Mesothelial cell of epicardium (in vitro differentiated cells): ENCODE measurements at regions not wholly inside any gene's neighbourhood (a gene's known extent, or its start where the extent isn't known, plus 50 kb on each side); places are given as distances from the start of the nearest gene placed in this dataset.

Source experiments
- DNase-seq, 2 experiments: peaks; one replicate each; pipeline ENCODE4 v3.0.0; 2021; ENCODE audit warnings: low spot score in 2 of 2; ENCODE audit not compliant: unreplicated experiment in 2 of 2
- H3K27ac Mint-ChIP-seq: 2 replicates; pipeline ENCODE4 v1.8.0; 2021; ENCODE audit warnings: mixed read lengths
- H3K27me3 Mint-ChIP-seq: 2 replicates; pipeline ENCODE4 v1.8.0; 2021; ENCODE audit warnings: low read depth, mixed read lengths
- H3K36me3 Mint-ChIP-seq: 2 replicates; pipeline ENCODE4 v1.8.0; 2021; ENCODE audit warnings: mixed read lengths
- H3K4me1 Mint-ChIP-seq: 2 replicates; pipeline ENCODE4 v1.8.0; 2021; ENCODE audit warnings: mixed read lengths
- H3K4me3 Mint-ChIP-seq: 2 replicates; pipeline ENCODE4 v1.8.0; 2021; ENCODE audit warnings: mild to moderate bottlenecking, moderate library complexity, mixed read lengths
- H3K9me3 Mint-ChIP-seq: 2 replicates; pipeline ENCODE4 v1.8.0; 2021; ENCODE audit warnings: mixed read lengths
- TF ChIP-seq, protein P1 (sequence below): fragments of 200-600 bp; sonication (generic); IDR thresholded peaks from one replicate; pipeline ENCODE4 v1.5.0; 2021; ENCODE audit warnings: antibody characterized with exemption; ENCODE audit not compliant: unreplicated experiment

DNA sequence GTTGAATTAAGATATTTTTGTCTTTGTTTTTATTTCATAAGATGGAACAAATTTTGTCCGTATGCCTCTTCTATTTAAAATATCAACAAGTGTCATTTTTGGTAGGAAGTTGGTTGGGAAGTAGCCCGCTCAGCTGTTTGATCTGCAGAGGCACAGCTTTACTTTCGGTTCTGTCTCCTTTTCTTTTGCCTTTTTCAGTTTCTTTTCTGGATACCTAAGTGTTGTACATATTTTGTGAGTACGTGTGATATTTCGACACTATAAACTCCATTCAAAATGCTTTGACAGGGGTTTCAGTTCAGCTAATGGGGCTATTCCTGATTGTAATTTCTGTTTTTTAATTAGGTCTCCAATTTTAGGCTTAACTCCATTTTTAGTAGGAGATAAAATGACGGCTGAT is 1785.0 kb upstream of the LRRTM1 start:
- no peaks in the 10 kb centered on the region for H3K27me3 Mint-ChIP-seq
- no peak for DNase-seq
- TF ChIP-seq, protein P1, sequence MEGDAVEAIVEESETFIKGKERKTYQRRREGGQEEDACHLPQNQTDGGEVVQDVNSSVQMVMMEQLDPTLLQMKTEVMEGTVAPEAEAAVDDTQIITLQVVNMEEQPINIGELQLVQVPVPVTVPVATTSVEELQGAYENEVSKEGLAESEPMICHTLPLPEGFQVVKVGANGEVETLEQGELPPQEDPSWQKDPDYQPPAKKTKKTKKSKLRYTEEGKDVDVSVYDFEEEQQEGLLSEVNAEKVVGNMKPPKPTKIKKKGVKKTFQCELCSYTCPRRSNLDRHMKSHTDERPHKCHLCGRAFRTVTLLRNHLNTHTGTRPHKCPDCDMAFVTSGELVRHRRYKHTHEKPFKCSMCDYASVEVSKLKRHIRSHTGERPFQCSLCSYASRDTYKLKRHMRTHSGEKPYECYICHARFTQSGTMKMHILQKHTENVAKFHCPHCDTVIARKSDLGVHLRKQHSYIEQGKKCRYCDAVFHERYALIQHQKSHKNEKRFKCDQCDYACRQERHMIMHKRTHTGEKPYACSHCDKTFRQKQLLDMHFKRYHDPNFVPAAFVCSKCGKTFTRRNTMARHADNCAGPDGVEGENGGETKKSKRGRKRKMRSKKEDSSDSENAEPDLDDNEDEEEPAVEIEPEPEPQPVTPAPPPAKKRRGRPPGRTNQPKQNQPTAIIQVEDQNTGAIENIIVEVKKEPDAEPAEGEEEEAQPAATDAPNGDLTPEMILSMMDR: no peak
- H3K9me3 Mint-ChIP-seq: peaks cover 26% of the 10 kb centered on the region
- H3K36me3 Mint-ChIP-seq: no peaks in the 10 kb centered on the region
- H3K4me1 Mint-ChIP-seq: no peaks in the 10 kb centered on the region
- H3K27ac Mint-ChIP-seq: no peak overlapping the region
- no peak overlapping the region for H3K4me3 Mint-ChIP-seq

- no peak for DNase-seq
- no peak overlapping the region for H3K27ac Mint-ChIP-seq
Measured at GRCh38 chr2:82084679-82085392, 1780.3 kb upstream of the LRRTM1 start.

DNA sequence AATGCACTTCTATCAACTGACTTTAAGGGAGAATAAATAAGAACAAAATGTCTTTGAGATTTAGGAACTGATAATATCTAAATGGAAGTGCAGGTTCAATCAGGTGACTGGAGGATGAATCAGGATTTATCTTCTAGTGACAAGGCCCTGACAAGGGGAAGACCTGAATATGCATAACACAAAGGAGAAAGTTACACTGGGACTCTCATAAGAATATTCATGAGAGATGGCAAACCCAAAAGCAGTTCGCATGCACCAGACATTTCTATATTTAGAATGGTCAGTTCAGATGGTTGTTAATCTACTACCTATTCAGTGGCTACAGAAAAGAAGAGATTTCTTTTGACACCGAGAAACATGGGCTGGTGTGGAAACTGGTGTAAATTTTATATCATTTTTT is 1771.3 kb upstream of the LRRTM1 start:
- H3K27ac Mint-ChIP-seq: no peak overlapping the region
- no peaks in the 10 kb centered on the region for H3K36me3 Mint-ChIP-seq
- TF ChIP-seq, protein P1: no peak
- DNase-seq: no peak
- no peaks in the 10 kb centered on the region for H3K27me3 Mint-ChIP-seq
- H3K9me3 Mint-ChIP-seq: peaks cover 22% of the 10 kb centered on the region
- H3K4me1 Mint-ChIP-seq: no peaks in the 10 kb centered on the region
- H3K4me3 Mint-ChIP-seq: no peak overlapping the region

More at GRCh38 chr2:82084679-82085392, 1780.3 kb upstream of the LRRTM1 start:
- TF ChIP-seq, protein P1: no peak
- no peaks in the 10 kb centered on the region for H3K27me3 Mint-ChIP-seq
- H3K4me1 Mint-ChIP-seq: no peaks in the 10 kb centered on the region
- no peaks in the 10 kb centered on the region for H3K36me3 Mint-ChIP-seq
- H3K4me3 Mint-ChIP-seq: no peak overlapping the region
- peaks cover 26% of the 10 kb centered on the region for H3K9me3 Mint-ChIP-seq

- Mint-ChIP-seq H3K27ac (no peak overlapping the region), H3K9me3 (no peaks in the 10 kb centered on the region), H3K4me1 (no peaks in the 10 kb centered on the region), H3K4me3 (no peak overlapping the region), H3K36me3 (no peaks in the 10 kb centered on the region), H3K27me3 (peaks cover 1% of the 10 kb centered on the region)
- DNase-seq: no peak
- TF ChIP-seq, protein P1: no peak
Measured at GRCh38 chr2:82062463-82062862, 1757.9 kb upstream of the LRRTM1 start.

- no peak overlapping the region for H3K27ac Mint-ChIP-seq
- DNase-seq: no peak
- H3K36me3 Mint-ChIP-seq: no peaks in the 10 kb centered on the region
- no peaks in the 10 kb centered on the region for H3K4me1 Mint-ChIP-seq
- peaks cover 5% of the 10 kb centered on the region for H3K9me3 Mint-ChIP-seq
- no peaks in the 10 kb centered on the region for H3K27me3 Mint-ChIP-seq
- TF ChIP-seq, protein P1: no peak
- no peak overlapping the region for H3K4me3 Mint-ChIP-seq
Measured at GRCh38 chr2:82055846-82056245, 1751.3 kb upstream of the LRRTM1 start.
